HUDEP-2 (cell line): ENCODE measurements at regions not wholly inside any gene's neighbourhood (a gene's known extent, or its start where the extent isn't known, plus 50 kb on each side); places are given as distances from the start of the nearest gene placed in this dataset.

ENCODE experiments used
- DNase-seq, 76 experiments: peaks; one replicate each; lab custom pipeline; 2025; ENCODE audit not compliant: unreplicated experiment in 76 of 76; lab: John Stamatoyannopoulos, UW

DNA sequence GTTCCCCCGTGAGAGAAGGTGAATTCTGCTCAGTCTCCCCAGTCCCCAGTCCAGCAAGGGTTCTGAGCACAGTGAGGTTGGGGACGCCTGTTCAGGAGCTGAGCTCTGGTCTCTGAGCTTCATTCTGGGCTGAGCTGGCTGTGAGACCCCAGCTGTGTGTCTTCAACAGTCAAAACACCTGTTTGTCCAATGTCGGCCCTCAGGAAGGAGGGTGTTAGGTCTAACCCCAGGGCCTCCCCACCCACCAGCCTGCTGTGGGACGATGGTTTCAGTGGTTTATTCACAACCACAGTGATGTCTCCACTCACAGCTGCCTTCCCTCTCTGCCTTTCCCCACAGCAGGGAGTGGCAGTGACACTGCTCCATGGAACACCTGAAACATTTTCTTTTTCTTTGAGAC is 1282.9 kb downstream of the TBC1D22A start:
- no peak for DNase-seq

DNA sequence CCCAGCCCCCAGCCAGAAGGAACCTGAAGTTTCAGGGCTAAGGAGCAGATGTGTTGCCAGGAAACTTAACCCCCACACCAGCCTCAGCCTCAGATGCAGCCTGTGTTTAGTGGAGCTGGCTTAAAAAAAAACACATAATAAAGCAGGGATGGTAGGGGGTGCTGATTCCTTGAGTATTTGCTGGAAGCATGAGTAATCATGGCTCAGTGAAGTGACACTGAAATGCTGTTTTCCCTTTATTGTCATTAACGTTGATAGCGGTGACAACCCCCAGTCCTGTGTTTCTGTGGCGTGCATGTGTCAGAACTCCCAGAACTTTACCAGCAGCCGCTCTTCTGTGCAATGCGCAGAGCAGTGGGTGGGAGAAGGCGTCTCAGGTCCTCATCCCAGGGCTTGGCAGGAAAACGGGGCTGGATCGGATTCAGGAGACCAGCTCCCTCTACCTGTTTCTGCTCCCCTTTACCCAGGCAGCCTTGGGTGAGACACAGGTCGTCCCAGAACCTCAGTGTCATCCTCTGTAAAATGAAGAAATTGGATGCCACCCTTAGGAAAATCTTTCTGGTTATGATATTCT is 1282.1 kb downstream of the TBC1D22A start:
- DNase-seq = no peak

DNA sequence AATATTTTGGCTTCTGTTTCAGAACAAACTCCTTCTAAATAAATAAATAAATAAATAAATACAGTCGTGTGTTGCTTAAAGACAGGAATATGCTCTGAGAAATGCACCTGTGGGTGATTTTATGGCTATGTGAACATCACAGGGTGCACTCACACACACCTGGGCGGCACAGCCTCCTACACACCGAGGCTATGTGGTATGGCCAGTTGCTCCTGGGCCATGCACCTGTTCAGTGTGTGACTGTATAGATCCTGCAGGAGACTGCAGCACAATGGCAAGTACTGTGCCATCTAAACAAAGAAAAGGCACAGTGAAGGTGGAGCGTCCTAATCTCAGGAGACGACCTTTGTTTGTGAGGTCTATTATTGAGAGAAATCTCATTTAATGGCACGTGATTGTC is 1281.1 kb downstream of the TBC1D22A start:
- no peak for DNase-seq

DNA sequence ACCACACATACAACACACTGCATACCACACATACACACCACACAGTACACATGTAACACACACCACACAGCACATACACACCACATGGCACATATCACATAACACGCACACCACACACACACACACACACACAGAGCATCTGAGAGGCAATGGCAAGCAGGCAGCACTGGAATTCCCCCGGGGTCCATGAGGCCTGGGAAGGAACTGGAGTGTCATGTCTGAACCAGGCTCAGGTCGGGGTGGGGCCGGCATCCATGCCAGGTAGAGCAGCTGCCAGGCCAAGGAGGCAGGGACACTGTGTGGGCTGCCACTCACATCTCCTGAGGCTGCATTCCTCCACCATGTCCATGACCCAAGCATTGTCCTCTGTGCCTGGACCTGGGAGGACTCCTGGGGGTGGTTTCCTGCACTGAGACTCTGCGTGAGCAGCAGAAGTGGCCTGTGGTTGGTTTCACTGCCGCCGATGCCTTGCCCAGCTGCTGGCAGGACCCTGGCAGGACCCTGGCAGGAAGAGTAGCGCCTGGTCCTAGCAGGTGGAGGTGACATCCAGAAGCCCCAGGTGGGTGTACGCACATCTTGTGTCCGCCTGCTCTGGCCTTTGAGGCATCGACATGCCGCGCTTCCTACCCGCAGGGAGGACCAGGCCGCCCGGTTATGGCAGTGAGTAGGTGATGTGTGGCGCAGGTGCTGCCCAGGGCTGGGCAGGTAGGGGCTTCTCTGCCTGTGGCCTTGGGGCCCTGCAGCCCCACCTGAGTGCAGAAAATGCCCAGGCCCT is 1280.4 kb downstream of the TBC1D22A start:
- no peak for DNase-seq

DNA sequence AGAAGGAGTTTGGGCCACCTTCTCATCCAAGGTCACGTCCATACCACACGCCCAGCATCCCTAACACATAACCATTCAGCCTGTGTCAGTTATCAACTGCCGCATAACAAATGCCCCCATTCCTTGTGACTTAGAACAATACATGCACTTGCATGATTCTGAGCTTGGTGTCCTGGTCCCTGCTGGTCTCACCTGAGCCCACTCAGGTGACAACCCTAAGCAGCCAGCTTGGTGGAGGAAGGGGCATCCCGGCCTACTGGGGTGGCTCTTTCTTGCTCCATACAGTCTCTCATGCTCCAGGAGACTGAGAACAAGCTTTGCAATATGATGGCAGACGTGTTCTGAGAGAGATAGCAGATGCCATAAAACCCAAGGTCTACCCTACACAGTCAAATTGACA is 1276.9 kb downstream of the TBC1D22A start:
- DNase-seq = no peak

DNA sequence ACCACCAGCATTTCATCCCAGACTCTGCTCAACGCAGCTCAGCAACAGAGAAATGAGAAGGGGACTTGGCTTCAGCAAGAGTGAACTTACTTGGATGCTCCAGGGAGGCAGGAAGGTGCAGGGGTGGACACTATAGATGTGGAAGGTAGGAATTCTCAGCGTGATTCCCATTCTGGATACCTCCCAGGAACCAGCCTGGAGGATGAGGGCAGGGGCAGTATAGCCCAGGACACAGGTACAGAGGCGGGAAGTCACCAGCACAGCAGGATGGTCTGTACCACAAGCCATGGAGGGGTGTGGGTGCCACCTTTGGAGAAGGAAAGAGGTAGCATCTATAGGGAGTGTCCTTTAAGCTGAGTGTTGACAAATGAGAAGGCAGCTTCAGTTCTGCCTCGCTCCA is 1275.2 kb downstream of the TBC1D22A start:
- DNase-seq = no peak

DNA sequence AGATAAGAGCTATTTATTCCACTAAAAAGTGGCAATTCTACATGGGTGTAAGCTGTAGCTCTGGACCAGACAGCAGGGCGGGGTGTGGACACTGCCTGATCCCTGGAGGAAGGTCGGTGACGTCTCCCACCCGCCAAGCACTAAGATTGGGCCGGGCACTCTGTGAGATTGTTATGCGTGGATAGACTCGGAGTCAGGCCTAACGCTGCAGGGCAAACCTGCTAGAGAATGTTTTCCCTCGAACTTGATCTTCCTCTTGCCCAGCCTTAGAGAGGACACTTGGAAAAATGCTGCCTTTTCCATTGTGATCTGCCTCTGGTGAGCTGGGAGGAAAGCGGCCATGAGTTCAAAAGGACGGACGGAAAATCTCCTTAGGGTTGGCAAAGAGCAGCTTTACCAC is 1273.4 kb downstream of the TBC1D22A start:
- no peak for DNase-seq

DNA sequence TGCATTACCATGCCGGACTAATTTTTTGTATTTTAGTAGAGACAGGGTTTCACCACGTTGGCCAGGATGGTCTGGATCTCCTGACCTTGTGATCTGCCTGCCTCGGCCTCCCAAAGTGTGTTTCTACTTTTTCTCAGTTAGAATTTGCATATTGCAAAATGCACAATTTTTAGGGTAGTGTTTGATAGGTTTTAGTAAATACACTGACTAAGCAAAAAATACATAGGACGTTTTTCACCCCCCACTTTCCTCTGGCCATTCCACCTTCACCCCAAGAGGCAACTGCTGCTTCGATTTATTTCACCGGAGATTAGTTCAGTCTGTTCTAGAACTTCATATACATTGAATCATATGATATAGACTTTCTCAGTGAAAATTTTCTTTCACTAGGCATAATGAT is 1269.1 kb downstream of the TBC1D22A start:
- no peak for DNase-seq

DNA sequence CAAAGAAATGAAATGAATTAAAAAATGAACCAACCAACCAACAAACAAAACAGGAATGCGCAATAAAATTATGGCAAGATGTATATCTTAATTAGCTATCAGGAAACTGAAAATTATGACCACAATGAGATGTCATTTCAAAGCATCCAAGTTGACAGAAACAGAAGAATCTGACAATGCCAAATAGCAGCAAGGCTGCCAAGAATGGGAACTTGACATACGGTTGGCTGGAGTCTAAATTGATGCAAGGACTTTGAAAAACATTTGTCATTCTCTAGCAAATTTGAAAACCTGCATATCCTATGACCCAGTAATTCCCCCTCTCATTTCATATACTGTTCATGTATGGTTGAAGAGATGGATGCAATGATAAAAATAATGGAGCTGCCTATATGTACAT is 1262.6 kb downstream of the TBC1D22A start:
- DNase-seq = no peak

DNA sequence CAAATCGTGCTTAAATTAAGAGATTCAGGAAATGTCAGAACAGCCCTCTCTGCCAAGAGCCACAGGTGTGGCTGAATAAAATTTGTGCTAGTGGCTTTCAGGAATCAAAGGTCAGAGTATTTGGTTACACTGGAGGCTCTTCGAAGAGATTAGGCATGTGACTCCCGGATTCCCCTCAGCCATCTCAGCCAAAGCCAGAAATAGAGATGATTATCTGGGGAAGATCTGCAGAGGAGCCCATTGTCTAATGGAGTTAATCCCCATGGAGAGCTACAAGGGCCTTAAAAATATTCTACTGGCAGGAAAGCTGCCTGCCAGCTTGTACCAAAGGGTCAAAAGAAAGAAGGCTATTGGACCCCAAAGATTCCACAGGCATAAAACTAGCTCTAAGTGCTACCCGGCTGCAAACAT is 1259.5 kb downstream of the TBC1D22A start:
- no peak for DNase-seq

DNA sequence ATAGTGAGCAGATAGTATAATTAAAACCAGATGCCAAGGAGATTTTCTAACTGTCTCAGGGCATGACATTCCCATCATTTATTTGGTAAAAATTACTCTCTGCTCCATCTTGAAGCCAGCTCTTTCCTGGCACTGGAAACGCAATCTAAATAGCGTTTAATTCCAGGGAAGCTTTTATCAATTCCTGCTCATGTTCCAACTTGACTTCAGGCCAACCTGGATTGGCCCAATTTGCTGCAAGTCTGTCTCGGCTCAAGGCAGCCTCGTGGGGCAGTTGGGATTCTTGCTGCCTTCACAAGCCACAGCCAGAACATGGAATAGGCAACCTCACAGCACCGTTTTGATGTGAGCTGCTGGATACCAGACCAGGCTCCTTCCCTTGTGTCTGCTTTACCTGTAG is 1255.9 kb downstream of the TBC1D22A start:
- no peak for DNase-seq

DNA sequence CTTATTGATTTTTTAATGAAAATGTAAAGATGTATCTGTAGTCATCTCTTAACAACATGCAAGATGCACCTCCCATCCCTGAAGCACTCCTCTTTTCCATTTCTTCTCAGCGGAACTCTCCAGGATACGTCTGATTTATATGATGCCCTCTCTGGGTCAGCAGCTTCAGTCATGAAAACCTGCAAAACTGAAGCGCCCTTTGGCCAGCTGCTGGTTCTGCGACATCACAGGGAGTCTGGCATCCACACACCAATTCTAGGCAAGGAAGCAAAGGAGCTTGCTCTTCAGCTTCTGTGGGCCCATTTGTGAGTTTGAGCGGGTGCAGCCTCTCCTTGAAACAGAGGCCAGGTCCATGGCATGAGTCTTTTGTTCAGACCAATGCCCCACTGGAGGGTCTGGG is 1253.3 kb downstream of the TBC1D22A start:
- DNase-seq = no peak

DNA sequence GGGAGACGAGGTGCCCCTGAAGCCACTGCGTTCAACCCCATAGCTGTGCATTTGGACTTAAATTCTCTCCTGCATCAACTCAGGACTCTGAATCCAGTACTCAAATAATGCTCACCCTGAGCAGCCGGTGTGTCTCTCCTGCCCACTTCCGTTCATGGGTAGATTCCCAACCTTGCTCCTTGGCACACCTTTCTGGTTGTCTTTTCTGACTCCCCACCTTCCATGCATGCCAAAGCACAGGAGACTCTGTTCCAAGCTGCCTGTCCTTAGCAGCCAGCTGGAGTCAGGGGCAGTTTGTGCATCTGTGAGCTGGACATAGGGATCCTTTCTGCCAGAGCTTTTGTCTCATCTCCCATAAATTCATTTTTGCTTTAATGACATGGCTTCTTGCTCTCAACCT is 1242.5 kb downstream of the TBC1D22A start:
- no peak for DNase-seq

DNA sequence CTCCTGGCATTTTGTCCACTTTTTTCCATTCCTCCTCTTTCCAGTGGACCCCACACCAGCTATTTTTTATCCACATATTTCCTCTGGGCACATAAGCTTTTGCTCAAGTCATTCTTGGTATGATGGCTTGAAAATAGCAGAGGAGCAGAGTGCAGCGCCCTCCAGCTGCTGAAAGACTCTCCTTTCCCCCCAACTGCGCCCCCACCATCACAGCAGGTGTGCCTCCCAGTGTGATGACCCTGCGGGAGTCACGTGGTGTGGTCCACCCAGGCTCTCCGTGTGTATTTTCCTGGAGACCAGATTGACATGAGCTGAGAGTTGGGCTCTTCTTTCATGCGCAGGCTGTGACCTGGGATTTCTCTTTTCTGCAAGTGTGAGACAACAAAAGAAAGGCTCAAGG is 1241.6 kb downstream of the TBC1D22A start:
- DNase-seq = no peak

DNA sequence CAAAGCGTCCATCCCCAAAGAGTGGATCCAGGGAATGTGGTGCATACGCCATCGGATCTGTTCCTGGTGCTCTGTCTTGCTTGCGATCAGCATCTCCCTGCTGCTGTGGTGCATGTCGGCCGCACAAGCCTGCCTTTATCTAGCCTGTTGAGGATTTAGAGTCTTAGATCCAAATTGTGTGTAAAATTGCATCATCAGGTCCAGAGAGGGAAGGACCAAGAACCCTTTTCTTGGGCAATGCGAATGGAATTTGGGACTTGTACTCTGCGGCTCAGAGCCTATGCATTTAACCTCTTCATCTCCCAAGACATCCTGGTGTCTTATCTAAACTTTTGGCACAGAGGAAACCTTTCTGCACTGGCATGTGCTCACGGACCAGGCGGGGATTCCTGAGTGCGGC is 1238.7 kb downstream of the TBC1D22A start:
- no peak for DNase-seq

DNA sequence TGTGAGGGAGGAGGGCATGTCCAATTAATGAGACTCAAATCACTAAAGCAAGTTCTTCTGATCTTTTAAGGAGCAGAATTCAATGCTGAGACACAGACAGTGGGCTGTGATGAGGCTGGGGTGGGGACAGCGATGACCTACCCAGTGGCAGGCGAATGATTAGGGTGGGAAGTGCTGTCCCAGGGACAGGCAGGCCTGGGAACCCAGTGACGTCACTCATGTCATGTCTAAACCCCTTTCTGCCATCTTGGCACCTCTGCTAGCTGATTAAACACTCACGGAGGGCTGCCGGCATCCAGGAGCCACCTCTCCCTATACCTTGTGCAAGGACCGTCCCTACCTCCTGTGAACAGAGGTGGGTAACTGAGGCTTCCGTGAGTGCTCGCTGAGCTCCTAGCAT is 1235.2 kb downstream of the TBC1D22A start:
- no peak for DNase-seq

DNA sequence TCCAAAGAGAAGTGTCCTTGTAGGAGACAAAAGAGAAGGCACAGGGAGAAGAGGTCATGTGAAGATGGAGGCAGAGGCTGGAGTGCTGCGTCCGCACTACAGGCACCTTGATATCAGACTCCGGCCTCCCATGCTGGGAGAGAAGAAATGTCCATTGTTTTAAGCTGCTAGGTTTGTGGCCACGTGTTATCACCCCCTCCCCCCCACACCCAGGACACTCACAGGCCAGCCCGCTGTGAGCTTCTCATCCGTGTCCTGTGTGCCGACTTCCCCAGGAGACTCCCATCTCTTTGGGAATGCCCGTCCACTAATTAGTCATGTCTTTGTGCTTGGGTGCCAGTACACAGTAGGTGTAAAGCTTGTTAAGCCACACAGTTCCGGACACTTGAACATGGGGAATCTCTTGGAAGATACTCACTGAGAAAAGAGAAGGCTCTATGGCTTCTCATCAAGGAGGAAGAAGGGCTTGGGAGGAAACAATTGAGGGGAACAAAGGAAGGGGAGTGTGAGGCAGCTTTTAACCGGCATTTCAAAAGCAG is 1234.7 kb downstream of the TBC1D22A start:
- DNase-seq = no peak

DNA sequence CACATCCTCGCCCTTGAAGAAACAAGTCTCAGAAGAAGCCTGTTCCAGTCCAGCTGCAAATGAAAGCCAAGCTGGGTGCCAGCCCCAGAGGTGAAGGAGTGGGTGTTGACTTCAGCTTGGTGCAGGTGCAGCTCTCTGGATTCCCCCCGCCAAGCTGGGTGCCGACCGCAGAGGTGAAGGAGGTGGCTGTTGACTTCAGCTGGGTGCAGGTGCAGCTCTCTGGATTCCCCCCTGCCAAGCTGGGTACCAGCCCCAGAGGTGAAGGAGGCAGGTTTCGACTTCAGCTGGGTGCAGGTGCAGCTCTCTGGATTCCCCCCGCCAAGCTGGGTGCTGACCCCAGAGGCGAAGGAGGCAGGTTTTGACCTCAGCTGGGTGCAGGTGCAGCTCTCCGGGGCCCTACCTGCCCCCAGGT is 1234.0 kb downstream of the TBC1D22A start:
- DNase-seq = no peak

DNA sequence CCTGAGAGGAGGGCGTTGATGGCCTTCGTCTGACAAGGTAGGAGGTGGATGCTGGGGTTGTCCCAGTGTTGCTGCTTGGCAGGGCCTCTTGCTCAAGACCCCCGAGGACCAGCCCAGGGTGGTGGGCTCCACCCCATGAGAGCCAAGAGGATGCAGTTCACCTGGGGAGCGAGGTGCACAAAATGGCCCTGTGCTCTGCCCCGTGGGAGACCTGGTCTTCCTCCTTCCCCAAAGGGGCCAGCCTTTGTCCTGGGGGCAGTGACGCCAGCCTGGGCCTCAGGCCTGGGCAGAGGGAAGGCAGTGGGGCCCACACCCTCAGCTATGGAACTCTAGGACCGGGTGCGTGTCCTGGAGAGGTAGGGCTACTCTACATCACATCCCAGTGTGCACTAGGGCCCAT is 1233.3 kb downstream of the TBC1D22A start:
- no peak for DNase-seq

DNA sequence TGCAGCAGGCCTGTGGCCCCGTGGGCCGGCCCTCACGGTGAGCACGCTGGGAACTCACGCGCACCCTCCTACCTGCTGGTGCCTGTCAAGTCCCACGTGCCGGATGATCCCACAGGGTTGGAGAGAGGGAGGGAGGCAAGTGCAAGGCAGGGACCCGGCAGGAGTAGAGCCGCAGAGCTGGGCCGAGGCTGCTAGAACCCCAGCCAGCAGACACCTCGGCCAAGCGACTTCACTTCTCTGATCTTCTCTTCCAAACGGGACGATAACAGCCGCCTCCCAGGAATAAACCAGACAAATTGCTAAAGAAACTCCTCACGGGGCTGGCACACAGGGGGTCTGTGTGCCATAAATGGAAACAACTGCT is 1232.8 kb downstream of the TBC1D22A start:
- no peak for DNase-seq

DNA sequence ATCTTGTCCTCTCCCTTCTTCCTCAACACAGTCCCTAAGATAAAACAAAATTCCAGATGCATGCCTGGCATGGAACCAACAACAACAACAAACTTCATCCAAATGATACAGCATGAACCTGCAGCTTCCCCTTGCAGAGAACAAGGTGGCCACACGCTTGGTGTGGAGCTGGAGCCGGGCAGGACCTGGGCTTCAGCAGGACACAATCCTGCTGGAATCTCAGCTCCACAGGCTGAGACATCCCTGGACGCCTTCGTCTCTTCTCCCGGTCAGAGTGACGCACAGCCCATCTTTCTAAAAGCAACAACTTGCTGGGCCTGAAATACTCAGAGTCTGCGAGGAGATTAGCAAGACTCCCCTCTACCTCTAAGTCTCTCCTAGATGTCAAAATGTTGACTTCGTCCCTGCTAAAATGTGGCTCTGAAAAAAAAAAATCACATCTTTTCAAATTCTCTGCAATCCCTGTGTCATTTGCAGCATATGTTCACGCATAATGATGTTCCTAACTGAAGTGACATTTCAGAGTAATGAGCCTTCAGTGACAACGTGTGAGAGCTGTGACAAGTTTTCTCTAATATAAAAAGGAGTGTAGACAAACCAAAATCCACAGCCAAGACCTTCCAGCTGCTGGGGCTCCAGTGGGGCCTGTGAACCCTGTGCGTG is 1232.3 kb downstream of the TBC1D22A start:
- DNase-seq = no peak

DNA sequence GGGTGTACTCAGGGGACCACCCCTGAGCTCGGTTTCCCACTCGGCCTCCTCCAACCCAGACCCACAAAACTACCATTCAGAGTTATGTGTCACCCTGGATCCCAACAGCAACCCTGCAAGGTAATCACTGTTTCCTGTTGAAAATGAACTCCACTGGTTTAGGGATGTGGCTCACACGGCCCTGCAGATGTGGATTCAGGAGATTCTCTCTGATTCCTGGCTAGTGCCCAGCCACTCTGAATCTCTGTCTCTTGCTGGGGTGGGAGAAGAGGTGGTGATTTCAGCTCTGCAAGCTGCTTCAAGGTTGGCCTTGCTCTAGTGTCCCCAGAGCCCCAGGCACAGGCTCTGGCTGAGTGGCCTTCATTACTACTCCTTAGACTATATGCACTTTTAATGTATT is 1231.6 kb downstream of the TBC1D22A start:
- DNase-seq = no peak
